Cardiac fibroblast (primary cell): ENCODE measurements at regions not wholly inside any gene's neighbourhood (a gene's known extent, or its start where the extent isn't known, plus 50 kb on each side); places are given as distances from the start of the nearest gene placed in this dataset.

Experiments
- DNase-seq, 2 donors: peaks; one replicate each; pipeline versions ENCODE4 v3.0.0 to v3.0.0-alpha.2; 2010; ENCODE audit warnings: low read depth in 2 of 2
- H3K4me3 ChIP-seq, 2 donors: replicated peaks in 1 of 2; 1 replicate in 1 of 2; 2 replicates in 1 of 2; pipeline ENCODE4 v1.5.1; 2011; ENCODE audit warnings: low read depth in 2 of 2, low read length in 2 of 2, mild to moderate bottlenecking in 2 of 2, moderate library complexity in 1 of 2
- TF ChIP-seq, protein P1 (sequence below): IDR thresholded peaks from one replicate; pipeline ENCODE4 v1.5.1; 2011; ENCODE audit warnings: low read depth, mild to moderate bottlenecking, low read length, inconsistent platforms

DNA sequence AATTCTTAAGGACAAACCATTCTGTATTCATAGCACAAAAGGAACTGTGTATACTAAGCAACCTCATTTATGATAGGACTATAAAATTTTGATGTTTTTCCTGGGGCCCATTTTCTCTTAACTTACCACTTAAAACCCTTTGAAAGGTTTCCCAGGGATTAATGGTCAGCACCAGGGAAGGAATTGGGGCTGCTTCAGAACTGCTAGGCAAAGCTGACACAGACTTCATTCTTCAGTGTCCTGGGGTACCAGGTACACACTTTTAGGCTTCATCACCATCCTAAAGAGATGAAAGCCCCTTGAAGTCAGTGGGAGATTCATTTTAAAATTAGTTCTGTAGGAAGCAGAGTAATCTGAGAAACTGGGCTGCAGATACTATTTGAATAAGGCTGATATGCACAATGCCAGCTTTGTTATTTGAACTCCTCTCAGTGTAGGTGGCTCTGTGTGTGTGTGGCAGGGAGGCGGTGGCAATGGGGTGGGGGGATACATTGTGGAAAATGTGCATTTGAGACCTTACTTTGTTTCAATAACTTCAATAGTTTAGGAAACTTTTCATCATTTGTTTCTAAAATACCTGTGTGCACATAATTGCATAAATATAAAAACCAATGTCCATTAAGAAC, 329.3 kb upstream of the DCN start:
- no peak for DNase-seq
- H3K4me3 ChIP-seq, result no peak overlapping the region
- TF ChIP-seq, protein P1, sequence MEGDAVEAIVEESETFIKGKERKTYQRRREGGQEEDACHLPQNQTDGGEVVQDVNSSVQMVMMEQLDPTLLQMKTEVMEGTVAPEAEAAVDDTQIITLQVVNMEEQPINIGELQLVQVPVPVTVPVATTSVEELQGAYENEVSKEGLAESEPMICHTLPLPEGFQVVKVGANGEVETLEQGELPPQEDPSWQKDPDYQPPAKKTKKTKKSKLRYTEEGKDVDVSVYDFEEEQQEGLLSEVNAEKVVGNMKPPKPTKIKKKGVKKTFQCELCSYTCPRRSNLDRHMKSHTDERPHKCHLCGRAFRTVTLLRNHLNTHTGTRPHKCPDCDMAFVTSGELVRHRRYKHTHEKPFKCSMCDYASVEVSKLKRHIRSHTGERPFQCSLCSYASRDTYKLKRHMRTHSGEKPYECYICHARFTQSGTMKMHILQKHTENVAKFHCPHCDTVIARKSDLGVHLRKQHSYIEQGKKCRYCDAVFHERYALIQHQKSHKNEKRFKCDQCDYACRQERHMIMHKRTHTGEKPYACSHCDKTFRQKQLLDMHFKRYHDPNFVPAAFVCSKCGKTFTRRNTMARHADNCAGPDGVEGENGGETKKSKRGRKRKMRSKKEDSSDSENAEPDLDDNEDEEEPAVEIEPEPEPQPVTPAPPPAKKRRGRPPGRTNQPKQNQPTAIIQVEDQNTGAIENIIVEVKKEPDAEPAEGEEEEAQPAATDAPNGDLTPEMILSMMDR, result no peak

DNA sequence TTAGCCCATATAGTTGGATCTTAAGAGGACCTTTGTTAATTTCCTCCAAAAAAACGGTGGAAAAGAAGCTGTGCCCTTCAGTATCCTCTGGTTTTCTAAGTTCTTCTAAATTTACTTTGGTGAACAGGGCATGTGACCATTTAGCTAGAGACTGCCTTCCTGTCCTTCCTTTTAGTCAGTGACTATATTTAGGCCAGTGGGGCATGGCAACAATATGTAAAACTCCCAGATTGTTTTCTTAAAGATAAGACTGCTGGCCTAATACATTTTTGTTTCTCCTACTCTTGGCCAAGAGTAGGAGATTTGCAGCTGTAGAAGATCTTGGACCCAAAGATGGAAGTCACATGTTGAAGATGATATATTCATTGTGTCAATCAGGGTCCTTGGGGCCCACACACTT, 325.1 kb upstream of the DCN start:
- TF ChIP-seq, protein P1, result no peak
- H3K4me3 ChIP-seq, result no peak overlapping the region
- peak; percentile 36 to 59 for DNase-seq

DNA sequence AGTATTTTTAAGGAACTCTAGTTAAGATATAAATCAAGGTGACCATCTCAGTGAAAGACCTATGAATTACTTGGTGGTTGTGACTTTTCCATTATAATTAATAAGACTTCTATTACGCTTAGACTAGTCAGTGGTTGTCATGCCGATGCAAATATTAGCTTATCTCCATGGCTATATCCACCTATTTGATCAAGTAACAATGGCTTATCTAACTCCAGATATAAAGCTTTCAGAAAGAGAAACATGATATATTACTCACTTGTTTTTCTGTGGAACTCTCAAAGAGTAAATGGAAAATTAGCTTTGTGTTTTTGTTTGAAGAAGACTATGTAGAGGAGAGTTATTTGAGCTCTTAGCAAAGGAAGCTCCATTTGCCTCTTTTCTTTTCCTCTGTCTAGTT, 323.8 kb upstream of the DCN start:
- no peak overlapping the region for H3K4me3 ChIP-seq
- TF ChIP-seq, protein P1, result no peak
- DNase-seq, result no peak

DNA sequence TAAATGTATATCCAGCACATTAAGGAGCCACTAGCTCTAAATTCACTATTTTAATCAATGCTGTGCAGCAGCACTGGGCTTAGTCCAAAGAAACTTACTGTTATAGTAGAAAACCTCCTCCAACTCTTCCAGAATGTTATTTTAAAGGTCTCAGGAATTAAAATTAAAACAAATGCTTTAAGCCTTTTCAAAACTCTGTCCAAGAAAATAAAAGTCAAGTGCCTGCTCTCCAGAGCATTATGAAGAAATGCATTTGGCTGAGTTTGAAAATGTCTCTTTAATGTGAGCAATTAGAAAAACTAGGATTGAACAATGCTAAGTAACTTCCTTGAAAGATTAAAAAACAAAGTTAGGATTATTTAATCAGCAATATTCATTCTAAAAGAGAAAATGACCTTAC, 322.4 kb upstream of the DCN start:
- no peak for DNase-seq
- TF ChIP-seq, protein P1, result no peak
- no peak overlapping the region for H3K4me3 ChIP-seq

DNA sequence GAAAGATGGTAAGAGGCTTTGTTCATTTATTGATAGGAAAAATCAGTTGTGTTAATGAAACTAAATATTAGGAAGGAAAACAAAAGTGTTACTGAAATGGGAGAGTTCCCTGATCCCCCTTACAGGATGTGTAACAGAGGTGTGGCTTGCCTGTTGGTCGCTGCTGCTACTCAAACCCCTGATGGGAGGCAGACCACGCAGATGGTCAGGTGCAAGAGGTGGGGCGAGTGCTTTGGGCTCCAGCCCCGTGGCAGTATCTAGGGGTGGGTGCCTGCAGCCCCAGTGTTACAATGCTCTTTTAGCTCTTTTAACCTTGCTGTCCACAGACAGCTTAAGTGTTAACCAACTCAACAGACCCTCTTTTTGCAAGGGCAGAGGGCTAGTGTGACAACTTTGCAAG, 319.6 kb upstream of the DCN start:
- TF ChIP-seq, protein P1, result no peak
- DNase-seq, result no peak
- H3K4me3 ChIP-seq, result no peak overlapping the region

DNA sequence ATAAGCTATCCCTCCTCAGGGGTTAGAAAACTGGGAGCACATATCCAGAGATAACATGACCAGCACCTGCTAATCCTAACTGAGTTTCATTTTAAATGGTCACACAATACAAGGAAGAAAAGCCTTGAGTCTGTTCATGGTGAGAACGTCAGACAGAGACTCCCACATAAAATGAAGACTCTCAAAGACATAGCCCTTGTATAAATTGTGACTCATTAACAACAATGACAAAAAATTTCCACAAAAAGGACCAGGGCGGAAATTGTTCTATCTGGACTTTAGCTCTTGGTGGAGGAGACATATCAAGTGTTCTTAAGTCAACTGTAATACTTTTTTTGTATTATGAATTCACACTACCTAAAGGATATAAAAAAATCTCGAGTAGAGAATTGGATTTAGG, 313.7 kb upstream of the DCN start:
- peak in 1 of 2 donors; percentile 9 for DNase-seq
- no peak overlapping the region for H3K4me3 ChIP-seq
- TF ChIP-seq, protein P1, result no peak

DNA sequence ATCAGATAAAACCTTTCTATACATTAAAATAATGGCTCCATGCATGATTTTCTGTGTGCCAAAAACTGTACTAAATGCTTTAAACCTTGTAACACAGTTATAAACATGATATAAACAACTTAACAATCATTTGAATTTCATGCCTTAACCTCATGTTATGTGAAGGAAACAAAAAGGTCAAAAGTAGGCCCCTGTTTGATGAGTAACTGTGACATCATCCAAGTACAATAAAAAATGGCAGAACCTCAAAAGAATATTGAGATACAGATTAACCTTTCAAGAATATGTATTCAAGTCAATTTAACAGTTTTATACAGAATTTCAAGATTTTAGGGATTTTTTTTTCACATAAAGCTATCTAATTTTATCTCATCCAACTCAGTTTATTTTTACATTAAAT, 310.7 kb upstream of the DCN start:
- no peak overlapping the region for H3K4me3 ChIP-seq
- peak in 1 of 2 donors; percentile 17 for DNase-seq
- TF ChIP-seq, protein P1, result no peak
